ENCODE measurements at regions not wholly inside any gene's neighbourhood (a gene's known extent, or its start where the extent isn't known, plus 50 kb on each side); places are given as distances from the start of the nearest gene placed in this dataset.
A peak's percentile ranks its signal among the peaks of the same experiment; 100 is the strongest.

- no peaks in the 10 kb centered on the region for H3K27me3 ChIP-seq (ENCODE audit: control insufficient read depth, insufficient read depth, low read length)
- H3K4me1 ChIP-seq (ENCODE audit: control insufficient read depth, insufficient read depth, low read length): no peaks in the 10 kb centered on the region
- no peak for DNase-seq (ENCODE audit: low read depth in 4 of 6, low spot score in 6 of 6)
- no peak overlapping the region for H3K4me3 ChIP-seq (ENCODE audit: low read depth, low read length)
- no peaks in the 10 kb centered on the region for H3K9me3 ChIP-seq (ENCODE audit: control insufficient read depth, insufficient read depth, low read length)
- no CpG with 5 or more reads among the region's 2 CpGs for WGBS (ENCODE audit: insufficient coverage)
- no peak overlapping the region for H3K27ac ChIP-seq (ENCODE audit: low read depth, low read length)
- no peaks in the 10 kb centered on the region for H3K36me3 ChIP-seq (ENCODE audit: control insufficient read depth, insufficient read depth, low read length)
Observed at GRCh38 chr18:32884543-32884942, 111.7 kb upstream of the KLHL14 start.

- H3K36me3 ChIP-seq (ENCODE audit: control insufficient read depth, insufficient read depth, low read length): no peaks in the 10 kb centered on the region
- H3K27me3 ChIP-seq (ENCODE audit: control insufficient read depth, insufficient read depth, low read length): no peaks in the 10 kb centered on the region
- no peaks in the 10 kb centered on the region for H3K4me1 ChIP-seq (ENCODE audit: control insufficient read depth, insufficient read depth, low read length)
- no peak overlapping the region for H3K27ac ChIP-seq (ENCODE audit: low read depth, low read length)
- DNase-seq (ENCODE audit: low read depth in 4 of 6, low spot score in 6 of 6): no peak
- 92% methylated on average over 2 of the region's 4 CpGs for WGBS (ENCODE audit: insufficient coverage)
- H3K4me3 ChIP-seq (ENCODE audit: low read depth, low read length): no peak overlapping the region
- H3K9me3 ChIP-seq (ENCODE audit: control insufficient read depth, insufficient read depth, low read length): no peaks in the 10 kb centered on the region
Observed at GRCh38 chr18:32881009-32881408, 108.2 kb upstream of the KLHL14 start.

GRCh38 chr18:32879497-32879896, 106.7 kb upstream of the KLHL14 start:
- Histone ChIP-seq H3K9me3 (ENCODE audit: control insufficient read depth, insufficient read depth, low read length) (no peaks in the 10 kb centered on the region), H3K27me3 (ENCODE audit: control insufficient read depth, insufficient read depth, low read length) (no peaks in the 10 kb centered on the region), H3K27ac (ENCODE audit: low read depth, low read length) (no peak overlapping the region), H3K4me3 (ENCODE audit: low read depth, low read length) (no peak overlapping the region), H3K36me3 (ENCODE audit: control insufficient read depth, insufficient read depth, low read length) (no peaks in the 10 kb centered on the region), H3K4me1 (ENCODE audit: control insufficient read depth, insufficient read depth, low read length) (no peaks in the 10 kb centered on the region)
- no peak for DNase-seq (ENCODE audit: low read depth in 4 of 6, low spot score in 6 of 6)
- WGBS (ENCODE audit: insufficient coverage): 29% methylated on average over 2 of the region's 3 CpGs

- Histone ChIP-seq H3K9me3 (ENCODE audit: control insufficient read depth, insufficient read depth, low read length) (no peaks in the 10 kb centered on the region), H3K36me3 (ENCODE audit: control insufficient read depth, insufficient read depth, low read length) (no peaks in the 10 kb centered on the region), H3K27me3 (ENCODE audit: control insufficient read depth, insufficient read depth, low read length) (no peaks in the 10 kb centered on the region), H3K4me3 (ENCODE audit: low read depth, low read length) (no peak overlapping the region), H3K4me1 (ENCODE audit: control insufficient read depth, insufficient read depth, low read length) (no peaks in the 10 kb centered on the region), H3K27ac (ENCODE audit: low read depth, low read length) (no peak overlapping the region)
- WGBS (ENCODE audit: insufficient coverage): 85% methylated on average over 1 of the region's 2 CpGs
- DNase-seq (ENCODE audit: low read depth in 4 of 6, low spot score in 6 of 6): no peak
Observed at GRCh38 chr18:32878436-32878835, 105.6 kb upstream of the KLHL14 start.

GRCh38 chr18:32877371-32877770, 104.5 kb upstream of the KLHL14 start:
- DNase-seq (ENCODE audit: low read depth in 4 of 6, low spot score in 6 of 6): peak in 1 of 6 donors; percentile 22
- no peak overlapping the region for H3K27ac ChIP-seq (ENCODE audit: low read depth, low read length)
- 67% methylated on average over 1 of the region's 5 CpGs for WGBS (ENCODE audit: insufficient coverage)
- no peaks in the 10 kb centered on the region for H3K4me1 ChIP-seq (ENCODE audit: control insufficient read depth, insufficient read depth, low read length)
- no peaks in the 10 kb centered on the region for H3K36me3 ChIP-seq (ENCODE audit: control insufficient read depth, insufficient read depth, low read length)
- H3K27me3 ChIP-seq (ENCODE audit: control insufficient read depth, insufficient read depth, low read length): no peaks in the 10 kb centered on the region
- no peak overlapping the region for H3K4me3 ChIP-seq (ENCODE audit: low read depth, low read length)
- no peaks in the 10 kb centered on the region for H3K9me3 ChIP-seq (ENCODE audit: control insufficient read depth, insufficient read depth, low read length)

- no peaks in the 10 kb centered on the region for H3K4me1 ChIP-seq (ENCODE audit: control insufficient read depth, insufficient read depth, low read length)
- no peaks in the 10 kb centered on the region for H3K27me3 ChIP-seq (ENCODE audit: control insufficient read depth, insufficient read depth, low read length)
- no CpG with 5 or more reads among the region's 1 CpG for WGBS (ENCODE audit: insufficient coverage)
- H3K4me3 ChIP-seq (ENCODE audit: low read depth, low read length): no peak overlapping the region
- DNase-seq (ENCODE audit: low read depth in 4 of 6, low spot score in 6 of 6): no peak
- no peak overlapping the region for H3K27ac ChIP-seq (ENCODE audit: low read depth, low read length)
- H3K36me3 ChIP-seq (ENCODE audit: control insufficient read depth, insufficient read depth, low read length): no peaks in the 10 kb centered on the region
- H3K9me3 ChIP-seq (ENCODE audit: control insufficient read depth, insufficient read depth, low read length): no peaks in the 10 kb centered on the region
Observed at GRCh38 chr18:32875625-32876024, 102.8 kb upstream of the KLHL14 start.

- WGBS (ENCODE audit: insufficient coverage): no CpG with 5 or more reads among the region's 4 CpGs
- peak in 1 of 6 donors; percentile 54 for DNase-seq (ENCODE audit: low read depth in 4 of 6, low spot score in 6 of 6)
Observed at GRCh38 chr18:32871786-32872185, 99.0 kb upstream of the KLHL14 start.

GRCh38 chr18:32870611-32871010, 97.8 kb upstream of the KLHL14 start:
- H3K4me1 ChIP-seq (ENCODE audit: control insufficient read depth, insufficient read depth, low read length): no peaks in the 10 kb centered on the region
- H3K36me3 ChIP-seq (ENCODE audit: control insufficient read depth, insufficient read depth, low read length): no peaks in the 10 kb centered on the region
- H3K27ac ChIP-seq (ENCODE audit: low read depth, low read length): no peak overlapping the region
- no peaks in the 10 kb centered on the region for H3K27me3 ChIP-seq (ENCODE audit: control insufficient read depth, insufficient read depth, low read length)
- no peak overlapping the region for H3K4me3 ChIP-seq (ENCODE audit: low read depth, low read length)
- WGBS (ENCODE audit: insufficient coverage): 100% methylated on average over 1 of the region's 2 CpGs
- H3K9me3 ChIP-seq (ENCODE audit: control insufficient read depth, insufficient read depth, low read length): no peaks in the 10 kb centered on the region
- no peak for DNase-seq (ENCODE audit: low read depth in 4 of 6, low spot score in 6 of 6)

More at GRCh38 chr18:32871786-32872185, 99.0 kb upstream of the KLHL14 start:
- no peaks in the 10 kb centered on the region for H3K9me3 ChIP-seq (ENCODE audit: control insufficient read depth, insufficient read depth, low read length)
- no peaks in the 10 kb centered on the region for H3K27me3 ChIP-seq (ENCODE audit: control insufficient read depth, insufficient read depth, low read length)
- no peaks in the 10 kb centered on the region for H3K4me1 ChIP-seq (ENCODE audit: control insufficient read depth, insufficient read depth, low read length)
- H3K27ac ChIP-seq (ENCODE audit: low read depth, low read length): no peak overlapping the region
- H3K4me3 ChIP-seq (ENCODE audit: low read depth, low read length): no peak overlapping the region
- H3K36me3 ChIP-seq (ENCODE audit: control insufficient read depth, insufficient read depth, low read length): no peaks in the 10 kb centered on the region

- whole genome bisulfite sequencing (ENCODE audit: insufficient coverage): 30% methylated on average over 6 of the region's 7 CpGs
- Histone ChIP-seq H3K27me3 (ENCODE audit: control insufficient read depth, insufficient read depth, low read length) (no peaks in the 10 kb centered on the region), H3K9me3 (ENCODE audit: control insufficient read depth, insufficient read depth, low read length) (no peaks in the 10 kb centered on the region), H3K36me3 (ENCODE audit: control insufficient read depth, insufficient read depth, low read length) (no peaks in the 10 kb centered on the region), H3K4me3 (ENCODE audit: low read depth, low read length) (peak overlapping the region; percentile 4), H3K4me1 (ENCODE audit: control insufficient read depth, insufficient read depth, low read length) (no peaks in the 10 kb centered on the region), H3K27ac (ENCODE audit: low read depth, low read length) (peak overlapping the region; percentile 27)
- DNase-seq (ENCODE audit: low read depth in 4 of 6, low spot score in 6 of 6): peak in 2 of 6 donors; percentile 52 to 80
Observed at GRCh38 chr18:32868406-32868805, 95.6 kb upstream of the KLHL14 start.

GRCh38 chr18:32867936-32868335, 95.1 kb upstream of the KLHL14 start:
- peak in 2 of 6 donors; percentile 51 to 85 for DNase-seq (ENCODE audit: low read depth in 4 of 6, low spot score in 6 of 6)
- Histone ChIP-seq H3K36me3 (ENCODE audit: control insufficient read depth, insufficient read depth, low read length) (no peaks in the 10 kb centered on the region), H3K4me3 (ENCODE audit: low read depth, low read length) (peak overlapping the region; percentile 4), H3K27me3 (ENCODE audit: control insufficient read depth, insufficient read depth, low read length) (no peaks in the 10 kb centered on the region), H3K9me3 (ENCODE audit: control insufficient read depth, insufficient read depth, low read length) (no peaks in the 10 kb centered on the region), H3K4me1 (ENCODE audit: control insufficient read depth, insufficient read depth, low read length) (no peaks in the 10 kb centered on the region), H3K27ac (ENCODE audit: low read depth, low read length) (peak overlapping the region; percentile 27)
- WGBS (ENCODE audit: insufficient coverage): 15% methylated on average over 5 of the region's 10 CpGs

Data from spinal cord (tissue), 9 donors.